HL-60 (cell line): ENCODE measurements at regions not wholly inside any gene's neighbourhood (a gene's known extent, or its start where the extent isn't known, plus 50 kb on each side); places are given as distances from the start of the nearest gene placed in this dataset.

ENCODE experiments used
- GABPA ChIP-seq: IDR thresholded peaks from 2 replicates; pipeline ENCODE4 v1.6.1; 2012; ENCODE audit warnings: low read depth
- TF ChIP-seq, protein P1 (sequence below): IDR thresholded peaks from one replicate; pipeline ENCODE4 v1.5.1; 2011; ENCODE audit warnings: low read length, control low read depth, inconsistent platforms; ENCODE audit not compliant: insufficient read depth

DNA sequence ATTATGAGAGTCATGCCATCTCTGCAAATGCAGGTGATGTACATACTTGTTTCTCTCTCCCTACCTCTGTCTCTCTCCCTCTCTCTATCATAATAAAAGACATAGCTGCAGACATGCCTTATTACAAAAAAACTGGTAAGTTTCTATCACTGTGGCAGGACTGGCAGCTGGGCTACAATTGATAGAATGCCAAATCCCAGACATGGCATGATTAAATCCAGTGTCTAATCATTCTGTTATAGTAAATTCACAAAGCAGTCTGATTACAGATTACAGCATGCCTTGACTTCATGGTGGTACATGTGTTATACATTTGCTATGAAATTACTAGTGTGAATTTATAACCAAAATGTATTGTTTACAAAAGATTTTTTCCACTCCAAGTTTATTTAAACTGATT is 854.7 kb downstream of the TMTC2 start:
- TF ChIP-seq, protein P1, sequence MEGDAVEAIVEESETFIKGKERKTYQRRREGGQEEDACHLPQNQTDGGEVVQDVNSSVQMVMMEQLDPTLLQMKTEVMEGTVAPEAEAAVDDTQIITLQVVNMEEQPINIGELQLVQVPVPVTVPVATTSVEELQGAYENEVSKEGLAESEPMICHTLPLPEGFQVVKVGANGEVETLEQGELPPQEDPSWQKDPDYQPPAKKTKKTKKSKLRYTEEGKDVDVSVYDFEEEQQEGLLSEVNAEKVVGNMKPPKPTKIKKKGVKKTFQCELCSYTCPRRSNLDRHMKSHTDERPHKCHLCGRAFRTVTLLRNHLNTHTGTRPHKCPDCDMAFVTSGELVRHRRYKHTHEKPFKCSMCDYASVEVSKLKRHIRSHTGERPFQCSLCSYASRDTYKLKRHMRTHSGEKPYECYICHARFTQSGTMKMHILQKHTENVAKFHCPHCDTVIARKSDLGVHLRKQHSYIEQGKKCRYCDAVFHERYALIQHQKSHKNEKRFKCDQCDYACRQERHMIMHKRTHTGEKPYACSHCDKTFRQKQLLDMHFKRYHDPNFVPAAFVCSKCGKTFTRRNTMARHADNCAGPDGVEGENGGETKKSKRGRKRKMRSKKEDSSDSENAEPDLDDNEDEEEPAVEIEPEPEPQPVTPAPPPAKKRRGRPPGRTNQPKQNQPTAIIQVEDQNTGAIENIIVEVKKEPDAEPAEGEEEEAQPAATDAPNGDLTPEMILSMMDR, result no peak
- no peak for TF ChIP-seq GABPA
